GM21619 (cell line): ENCODE measurements at regions not wholly inside any gene's neighbourhood (a gene's known extent, or its start where the extent isn't known, plus 50 kb on each side); places are given as distances from the start of the nearest gene placed in this dataset.
"Not testable (repeated sequence)": the region's sequence is repeated elsewhere in the genome, so short reads cannot be mapped to it uniquely, and the experiment has no call there.

Experiments used
- ATAC-seq: cut with Tn5 transposase; IDR thresholded peaks from one replicate; pipeline ENCODE4 v1.9.1; 2021; ENCODE audit not compliant: unreplicated experiment

- no peak for ATAC-seq
Measured at GRCh38 chr6:21769405-21769861, 175.9 kb downstream of the SOX4 start.

- no peak for ATAC-seq
Measured at GRCh38 chr6:21769968-21770367, 176.4 kb downstream of the SOX4 start.

- no peak for ATAC-seq
Measured at GRCh38 chr6:21771626-21772320, 178.2 kb downstream of the SOX4 start.

- no peak for ATAC-seq
Measured at GRCh38 chr6:21772477-21772876, 178.9 kb downstream of the SOX4 start.

GRCh38 chr6:21772884-21773575 is 179.5 kb downstream of the SOX4 start:
- no peak for ATAC-seq

DNA sequence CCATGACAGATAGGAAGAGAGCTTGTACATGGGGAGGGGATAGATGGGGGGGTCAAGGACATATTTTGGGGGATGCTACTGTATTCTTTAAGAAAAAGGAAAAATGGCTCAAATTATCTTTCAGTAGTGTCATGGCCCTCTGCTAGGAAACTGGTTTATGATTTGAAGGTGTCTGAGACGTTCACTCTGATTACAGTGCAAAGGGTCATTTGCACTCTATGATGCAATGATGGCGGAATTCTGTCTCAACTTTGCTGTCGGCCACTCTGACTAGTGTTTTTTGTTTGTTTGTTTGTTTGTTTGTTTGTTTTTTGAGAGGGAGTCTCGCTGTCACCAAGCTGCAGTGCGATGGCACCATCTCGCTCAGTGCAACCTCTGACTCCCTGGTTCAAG is 180.0 kb downstream of the SOX4 start:
- ATAC-seq, result no peak

- no peak for ATAC-seq
Measured at GRCh38 chr6:21777846-21778245, 184.3 kb downstream of the SOX4 start.

DNA sequence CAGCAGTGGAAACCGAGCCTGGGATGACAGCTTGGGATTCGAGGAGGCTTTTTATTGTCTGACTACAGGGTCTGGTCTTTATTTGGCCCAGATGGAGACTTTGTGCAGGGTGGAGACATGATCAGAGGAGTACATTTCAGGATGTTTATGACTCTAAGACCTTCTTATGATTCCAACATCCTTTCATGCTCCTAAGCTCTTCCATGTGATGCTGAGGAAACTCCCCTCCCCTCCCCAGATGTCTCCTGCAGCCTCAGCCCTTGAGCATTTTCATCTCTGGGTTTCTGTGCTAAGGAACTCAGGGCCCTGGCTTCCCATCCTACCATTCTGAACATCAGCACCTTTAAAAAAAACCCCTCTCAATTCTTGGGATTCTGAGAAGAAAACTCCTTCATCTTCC is 186.6 kb downstream of the SOX4 start:
- ATAC-seq, result no peak

DNA sequence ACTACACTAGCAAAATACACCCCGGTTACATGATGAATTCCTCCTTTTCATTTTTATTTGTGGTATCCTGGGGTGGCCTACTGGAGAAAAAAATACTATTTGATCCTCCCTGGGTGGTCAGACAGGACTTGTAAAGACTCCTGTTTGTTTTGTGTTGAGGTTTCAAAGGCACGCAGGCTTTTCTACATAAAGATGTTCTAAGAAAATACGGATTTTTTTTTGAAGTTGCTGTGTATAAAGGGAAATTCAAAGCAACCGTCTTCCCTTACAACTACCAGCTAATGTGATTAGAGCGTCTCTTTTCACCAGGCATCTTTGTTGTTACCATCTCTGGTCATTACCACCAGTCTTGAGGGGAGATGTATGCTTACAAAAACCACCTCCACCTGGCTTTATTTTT is 187.1 kb downstream of the SOX4 start:
- ATAC-seq, result no peak

GRCh38 chr6:21781128-21781527 is 187.6 kb downstream of the SOX4 start:
- ATAC-seq, result no peak

- no peak for ATAC-seq
Measured at GRCh38 chr6:21785164-21785563, 191.6 kb downstream of the SOX4 start.

DNA sequence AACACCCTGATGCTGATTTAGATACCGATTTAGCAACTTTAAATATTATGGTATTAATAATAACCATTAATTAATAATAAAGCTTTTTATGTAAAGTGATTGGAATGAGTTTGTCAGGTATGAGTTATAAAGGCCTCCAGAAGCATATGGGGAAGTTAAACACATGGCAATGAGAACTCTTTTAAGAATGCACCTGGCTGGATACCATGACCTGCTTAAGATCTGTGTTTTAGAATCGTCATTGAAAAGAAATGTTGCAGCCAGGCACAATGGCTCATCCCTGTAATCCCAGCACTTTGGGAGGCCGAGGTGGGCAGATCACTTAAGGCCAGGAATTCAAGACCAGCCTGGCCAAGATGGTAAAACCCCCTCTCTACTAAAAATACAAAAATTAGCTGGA is 197.5 kb downstream of the SOX4 start:
- no peak for ATAC-seq

DNA sequence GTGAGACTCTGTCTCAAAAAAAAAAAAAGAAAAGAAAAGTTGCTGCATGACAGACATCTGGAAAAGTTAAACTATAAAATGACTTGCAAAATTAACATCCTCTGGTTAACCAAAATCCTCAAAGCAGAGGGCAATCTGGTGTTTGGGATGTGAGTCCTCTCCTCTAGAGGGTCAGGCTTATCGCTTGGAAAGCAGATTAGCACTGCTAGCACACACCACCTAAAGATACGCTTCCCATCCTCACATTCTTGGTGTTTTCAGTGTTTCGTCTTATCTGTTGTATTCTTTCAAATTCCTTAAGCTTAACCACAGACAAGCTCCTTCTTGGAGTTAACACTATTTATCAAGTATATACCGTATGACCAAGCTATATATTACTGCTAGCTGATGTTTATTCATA is 198.0 kb downstream of the SOX4 start:
- no peak for ATAC-seq

- no peak for ATAC-seq
Measured at GRCh38 chr6:21792177-21792576, 198.6 kb downstream of the SOX4 start.

DNA sequence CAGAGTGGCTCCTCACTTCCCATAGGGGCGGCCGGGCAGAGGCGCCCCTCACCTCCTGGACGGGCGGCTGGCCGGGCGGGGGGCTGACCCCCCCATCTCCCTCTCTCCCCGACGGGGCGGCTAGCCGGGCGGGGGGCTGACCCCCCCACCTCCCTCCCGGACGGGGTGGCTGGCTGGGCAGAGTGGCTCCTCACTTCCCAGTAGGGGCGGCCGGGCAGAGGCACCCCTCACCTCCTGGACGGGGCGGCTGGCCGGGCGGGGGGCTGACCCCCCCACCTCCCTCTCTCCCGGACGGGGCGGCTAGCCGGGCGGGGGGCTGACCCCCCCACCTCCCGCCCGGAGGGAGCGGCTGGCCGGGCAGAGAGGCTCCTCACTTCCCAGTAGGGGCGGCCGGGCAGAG is 203.4 kb downstream of the SOX4 start:
- ATAC-seq, result not testable (repeated sequence)

- ATAC-seq, result no peak
Measured at GRCh38 chr6:21798468-21798867, 204.9 kb downstream of the SOX4 start.

GRCh38 chr6:21800330-21800729 is 206.8 kb downstream of the SOX4 start:
- no peak for ATAC-seq

- ATAC-seq, result no peak
Measured at GRCh38 chr6:21800948-21801438, 207.4 kb downstream of the SOX4 start.

DNA sequence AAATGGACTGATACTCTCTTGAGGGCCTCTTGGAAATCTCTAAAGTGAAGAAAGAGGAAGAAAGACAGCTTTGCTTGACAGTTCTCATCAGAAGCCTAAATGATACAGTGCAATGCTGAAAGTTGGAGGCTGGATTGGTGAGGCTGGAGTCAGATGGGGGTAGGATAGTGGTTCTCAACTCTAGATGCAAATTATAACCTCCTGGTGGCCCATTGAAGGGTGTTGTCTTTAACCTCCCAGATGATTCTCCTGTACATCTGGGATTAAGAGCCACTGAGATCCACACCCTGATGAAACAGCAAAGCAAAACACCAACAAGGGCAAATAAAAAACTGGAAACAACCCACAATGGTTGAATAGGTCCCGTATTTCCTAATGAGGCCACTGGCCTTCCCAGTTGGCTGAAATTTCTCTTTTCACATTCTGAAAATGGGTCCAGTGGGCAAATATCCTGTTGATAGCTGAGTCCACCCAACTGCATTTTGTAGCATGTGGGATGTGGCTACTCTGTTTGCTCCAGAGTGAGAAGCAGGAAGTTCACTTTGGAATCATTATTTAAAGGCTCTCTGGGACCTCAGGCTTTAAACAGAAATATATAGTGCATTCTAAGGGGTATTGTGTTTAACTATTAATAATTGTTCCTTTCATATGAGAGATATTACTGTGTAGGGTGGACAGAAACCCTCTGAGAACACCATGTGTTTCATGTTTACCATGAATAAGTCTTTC is 208.1 kb downstream of the SOX4 start:
- ATAC-seq, result no peak

- no peak for ATAC-seq
Measured at GRCh38 chr6:21802175-21802822, 208.7 kb downstream of the SOX4 start.

DNA sequence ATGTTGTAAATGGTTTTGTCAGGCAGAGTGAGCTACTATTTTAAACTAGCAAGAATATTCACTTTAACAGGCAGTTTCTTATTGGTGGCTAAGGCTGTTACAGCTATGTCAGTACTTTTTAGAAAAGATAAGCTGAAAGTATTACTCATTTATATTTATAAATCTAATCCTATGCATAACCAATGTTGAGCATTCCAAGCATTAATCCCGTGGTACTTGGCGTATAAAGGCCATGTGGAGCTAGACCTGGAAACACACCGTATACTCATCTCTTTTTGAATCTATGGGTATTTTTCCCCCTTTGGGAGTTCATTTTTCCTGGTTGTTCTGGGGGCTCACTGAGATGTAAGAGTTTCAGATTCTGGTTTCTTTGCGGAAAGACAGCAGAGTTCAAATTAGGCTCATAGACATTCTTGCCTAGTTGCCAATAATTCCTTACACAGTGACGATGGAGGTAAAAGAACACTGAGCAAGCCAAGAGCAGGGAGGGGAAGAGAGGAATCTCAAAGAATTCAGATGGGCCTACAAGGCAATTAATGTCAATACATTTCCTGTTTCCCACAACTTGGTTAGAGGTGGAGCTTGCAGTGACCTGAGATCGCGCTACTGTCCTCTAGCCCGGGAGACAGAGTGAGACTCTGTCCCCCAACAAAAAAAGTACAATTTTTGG is 211.5 kb downstream of the SOX4 start:
- no peak for ATAC-seq
